PC-3 (cell line): ENCODE measurements at regions not wholly inside any gene's neighbourhood (a gene's known extent, or its start where the extent isn't known, plus 50 kb on each side); places are given as distances from the start of the nearest gene placed in this dataset.
A peak's percentile ranks its signal among the peaks of the same experiment; 100 is the strongest.

Experiments
- ATAC-seq: fragments of 200-7000 bp; cut with Tn5 transposase; 2 replicates; pipeline ENCODE4 v1.9.1; 2020; ENCODE audit warnings: mild to moderate bottlenecking, moderate library complexity
- BruUV-seq: library from RNA; stranded (reverse); fragments of 400-500 nt; replicated peaks from 2 replicates; lab custom pipeline; 2021; lab: Mats Ljungman, UMichigan
- CTCF ChIA-PET: fragments of 300-600 bp; sonication (Branson Sonifier 250); formaldehyde crosslinking; loops from one replicate; lab custom pipeline; 2022; ENCODE audit warnings: antibody characterized with exemption; lab: Charles Lee
- POLR2A ChIA-PET: fragments of 300-600 bp; sonication (Branson Sonifier 250); formaldehyde crosslinking; loops from one replicate; lab custom pipeline; 2022; ENCODE audit warnings: antibody characterized with exemption; ENCODE audit not compliant: unreplicated experiment; lab: Charles Lee
- DNase-seq: peaks from one replicate; pipeline ENCODE4 v3.0.0-alpha.2; 2015
- H2AFZ ChIP-seq: fragments of 300-600 bp; sonication (generic); 2 replicates; pipeline ENCODE4 v1.6.0; 2016; ENCODE audit warnings: antibody characterized with exemption, low read length
- H3F3A ChIP-seq: fragments of 300-600 bp; sonication (generic); one replicate; pipeline ENCODE4 v1.6.0; 2017; ENCODE audit warnings: antibody characterized with exemption, low read length, control low read depth, mild to moderate bottlenecking; ENCODE audit not compliant: unreplicated experiment
- H3K27ac ChIP-seq: fragments of 300-600 bp; sonication (generic); 2 replicates; pipeline ENCODE4 v1.5.1; 2016; ENCODE audit warnings: mild to moderate bottlenecking, low read length
- H3K27me3 ChIP-seq: fragments of 300-600 bp; sonication (generic); 2 replicates; pipeline ENCODE4 v1.6.1; 2016; ENCODE audit warnings: low read length, mixed read lengths
- H3K36me3 ChIP-seq: fragments of 300-600 bp; sonication (generic); 2 replicates; pipeline ENCODE4 v1.6.1; 2016; ENCODE audit warnings: low read depth, mixed run types, low read length, mixed read lengths
- H3K4me1 ChIP-seq: fragments of 300-600 bp; sonication (generic); 2 replicates; pipeline ENCODE4 v1.5.1; 2016; ENCODE audit warnings: low read length; ENCODE audit not compliant: insufficient read depth
- H3K4me2 ChIP-seq: fragments of 300-600 bp; sonication (generic); 2 replicates; pipeline ENCODE4 v1.6.0; 2016; ENCODE audit warnings: low read length
- H3K4me3 ChIP-seq: fragments of 300-600 bp; sonication (generic); 2 replicates; pipeline ENCODE4 v1.5.1; 2016; ENCODE audit warnings: mild to moderate bottlenecking, low read length, mixed read lengths
- H3K79me2 ChIP-seq: fragments of 300-600 bp; sonication (generic); 2 replicates; pipeline ENCODE4 v1.6.1; 2017; ENCODE audit warnings: low read length, mixed read lengths
- H3K9ac ChIP-seq: fragments of 300-600 bp; sonication (generic); 2 replicates; pipeline ENCODE4 v1.6.0; 2016; ENCODE audit warnings: mild to moderate bottlenecking, low read length
- H3K9me2 ChIP-seq: fragments of 300-600 bp; sonication (generic); replicated peaks from 2 replicates; pipeline ENCODE4 v1.6.1; 2016; ENCODE audit warnings: mixed run types, low read length, mixed read lengths
- H3K9me3 ChIP-seq: fragments of 300-600 bp; sonication (generic); 2 replicates; pipeline ENCODE4 v1.6.1; 2016; ENCODE audit warnings: low read length, mixed read lengths
- H4K20me1 ChIP-seq: fragments of 300-600 bp; sonication (generic); 2 replicates; pipeline ENCODE4 v1.6.1; 2016; ENCODE audit warnings: low read length, mixed read lengths
- CTCF ChIP-seq: fragments of 300-600 bp; sonication (generic); conservative IDR thresholded peaks from 2 replicates; pipeline ENCODE4 v1.5.1; 2017; ENCODE audit warnings: antibody characterized with exemption, low read depth, mild to moderate bottlenecking, low read length
- EZH2 ChIP-seq: fragments of 300-600 bp; sonication (generic); IDR thresholded peaks from one replicate; pipeline ENCODE4 v1.6.1; 2017; ENCODE audit warnings: antibody characterized with exemption, mild to moderate bottlenecking, low read length; ENCODE audit not compliant: unreplicated experiment
- EZH2phosphoT487 ChIP-seq: fragments of 300-600 bp; sonication (generic); IDR thresholded peaks from 2 replicates; pipeline ENCODE4 v1.6.1; 2018; ENCODE audit warnings: mild to moderate bottlenecking, antibody characterized with exemption, low read length, borderline replicate concordance
- intact Hi-C: fragments of 100-400 bp; cut with micrococcal nuclease; formaldehyde crosslinking; loops from 2 replicates; pipeline ENCODE4 v1.9.0; 2023

GRCh38 chr9:134562146-134562849 lies 79.3 kb upstream of the COL5A1 start:
- no peak overlapping the region for H3K4me3 ChIP-seq
- no peak overlapping the region for H3K9ac ChIP-seq
- intact Hi-C loops = no loop called here
- no peaks in the 10 kb centered on the region for H3K9me2 ChIP-seq
- ChIA-PET CTCF (no interaction called here), POLR2A (no interaction called here)
- no peaks in the 10 kb centered on the region for H4K20me1 ChIP-seq
- H3F3A ChIP-seq = no peaks in the 10 kb centered on the region
- TF ChIP-seq EZH2phosphoT487 (no peak), EZH2 (no peak), CTCF (no peak)
- no TSS peak for BruUV-seq
- no peaks in the 10 kb centered on the region for H3K79me2 ChIP-seq
- H3K4me2 ChIP-seq = no peak overlapping the region
- DNase-seq (no peak), ATAC-seq (no peak)
- H3K27ac ChIP-seq = no peak overlapping the region
- H3K9me3 ChIP-seq = no peaks in the 10 kb centered on the region
- H2AFZ ChIP-seq = no peak overlapping the region
- no peaks in the 10 kb centered on the region for H3K4me1 ChIP-seq
- no peaks in the 10 kb centered on the region for H3K27me3 ChIP-seq
- no peaks in the 10 kb centered on the region for H3K36me3 ChIP-seq

GRCh38 chr9:134563397-134563796 lies 78.2 kb upstream of the COL5A1 start:
- DNase-seq (no peak), ATAC-seq (no peak)
- no peaks in the 10 kb centered on the region for H3K4me1 ChIP-seq
- no peak overlapping the region for H3K27ac ChIP-seq
- H3K36me3 ChIP-seq = no peaks in the 10 kb centered on the region
- no TSS peak for BruUV-seq
- no peaks in the 10 kb centered on the region for H3K9me3 ChIP-seq
- no peaks in the 10 kb centered on the region for H3K27me3 ChIP-seq
- no peaks in the 10 kb centered on the region for H3F3A ChIP-seq
- no peaks in the 10 kb centered on the region for H3K79me2 ChIP-seq
- H3K9me2 ChIP-seq = no peaks in the 10 kb centered on the region
- H3K4me2 ChIP-seq = no peak overlapping the region
- TF ChIP-seq CTCF = no peak
- TF ChIP-seq EZH2phosphoT487 = no peak
- no peak for TF ChIP-seq EZH2
- intact Hi-C loops = no loop called here
- CTCF ChIA-PET = no interaction called here
- no peak overlapping the region for H3K4me3 ChIP-seq
- no peaks in the 10 kb centered on the region for H4K20me1 ChIP-seq
- POLR2A ChIA-PET = no interaction called here
- no peak overlapping the region for H3K9ac ChIP-seq
- no peak overlapping the region for H2AFZ ChIP-seq

GRCh38 chr9:134564431-134565170 lies 77.0 kb upstream of the COL5A1 start:
- H3K27me3 ChIP-seq = no peaks in the 10 kb centered on the region
- H3K4me1 ChIP-seq = no peaks in the 10 kb centered on the region
- TF ChIP-seq EZH2phosphoT487 (no peak), CTCF (no peak), EZH2 (no peak)
- ChIA-PET CTCF (no interaction called here), POLR2A (no interaction called here)
- peak; percentile 20 for DNase-seq
- intact Hi-C loops = no loop called here
- H3K9ac ChIP-seq = no peak overlapping the region
- H3F3A ChIP-seq = no peaks in the 10 kb centered on the region
- H3K9me3 ChIP-seq = no peaks in the 10 kb centered on the region
- H3K4me3 ChIP-seq = no peak overlapping the region
- no peak for ATAC-seq
- no peak overlapping the region for H3K27ac ChIP-seq
- H3K79me2 ChIP-seq = no peaks in the 10 kb centered on the region
- no peak overlapping the region for H3K4me2 ChIP-seq
- no peaks in the 10 kb centered on the region for H3K9me2 ChIP-seq
- no peak overlapping the region for H2AFZ ChIP-seq
- no peaks in the 10 kb centered on the region for H4K20me1 ChIP-seq
- no peaks in the 10 kb centered on the region for H3K36me3 ChIP-seq
- no TSS peak for BruUV-seq
